ENCODE measurements at regions not wholly inside any gene's neighbourhood (a gene's known extent, or its start where the extent isn't known, plus 50 kb on each side); places are given as distances from the start of the nearest gene placed in this dataset.
A peak's percentile ranks its signal among the peaks of the same experiment; 100 is the strongest.
"Not testable (repeated sequence)": the region's sequence is repeated elsewhere in the genome, so short reads cannot be mapped to it uniquely, and the experiment has no call there.

- peak; percentile 64 for DNase-seq
Observed at GRCh38 chr6:55955684-55956083, 80.3 kb upstream of the BMP5 start.

GRCh38 chr6:55954436-55954835, 79.0 kb upstream of the BMP5 start:
- DNase-seq, result no peak

GRCh38 chr6:55953335-55953734, 77.9 kb upstream of the BMP5 start:
- no peak for DNase-seq

GRCh38 chr6:55950071-55950814, 74.9 kb upstream of the BMP5 start:
- DNase-seq, result no peak

- no peak for DNase-seq
Observed at GRCh38 chr6:55943329-55943728, 67.9 kb upstream of the BMP5 start.

GRCh38 chr6:55941702-55942101, 66.3 kb upstream of the BMP5 start:
- DNase-seq, result no peak

- no peak for DNase-seq
Observed at GRCh38 chr6:55937951-55938690, 62.7 kb upstream of the BMP5 start.

- no peak for DNase-seq
Observed at GRCh38 chr6:55937261-55937947, 62.0 kb upstream of the BMP5 start.

GRCh38 chr6:55931101-55931500, 55.7 kb upstream of the BMP5 start:
- DNase-seq, result no peak

GRCh38 chr6:55927713-55928112, 52.3 kb upstream of the BMP5 start:
- not testable (repeated sequence) for DNase-seq

GRCh38 chr6:55925292-55925691, 49.9 kb upstream of the BMP5 start:
- DNase-seq, result no peak

Data from islet precursor cell (in vitro differentiated cells).